ENCODE measurements at regions not wholly inside any gene's neighbourhood (a gene's known extent, or its start where the extent isn't known, plus 50 kb on each side); places are given as distances from the start of the nearest gene placed in this dataset.

DNA sequence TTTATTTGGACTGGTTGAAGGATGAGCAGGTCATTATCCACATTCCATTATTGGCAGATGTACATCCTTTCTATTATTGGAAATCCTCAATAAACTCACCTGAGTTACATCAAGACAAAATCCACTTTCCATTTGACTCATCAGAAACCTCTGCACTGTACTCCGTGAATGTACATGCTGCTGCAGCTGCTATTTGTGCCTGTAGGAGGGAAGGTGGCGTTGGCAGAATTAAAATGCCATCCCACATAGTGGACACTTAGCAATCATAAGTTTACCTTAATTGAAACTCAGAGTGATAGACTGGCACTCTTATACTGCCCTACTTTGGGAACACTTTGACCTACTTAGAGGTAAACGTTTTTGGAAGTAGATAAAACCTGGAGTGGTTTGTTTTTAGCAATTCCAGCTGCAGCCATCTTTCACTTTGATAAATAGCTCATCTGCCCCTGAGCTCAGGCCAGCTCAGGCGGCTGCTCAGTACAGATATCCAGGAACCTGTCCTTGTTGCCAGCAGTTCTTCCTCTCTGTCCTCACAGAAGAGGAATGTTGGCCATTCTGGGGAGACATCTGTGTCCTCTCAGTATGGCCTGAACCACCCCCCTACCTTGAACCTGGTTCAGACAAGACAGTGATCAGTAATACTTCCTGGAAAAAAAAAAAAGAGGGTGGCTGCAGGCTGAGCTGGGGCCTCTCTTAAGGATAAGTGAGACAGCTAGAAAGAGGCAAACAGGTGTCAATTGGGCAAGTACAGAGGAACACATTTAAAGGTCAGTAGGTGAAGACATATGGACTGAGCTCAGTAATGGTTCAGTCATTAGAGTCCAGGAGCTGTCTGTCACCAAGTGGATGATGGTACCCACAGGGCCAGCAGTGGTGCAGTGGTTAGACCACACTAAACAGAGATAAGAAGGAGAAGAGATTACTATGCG, 153.4 kb upstream of the UMPS start:
- no peak overlapping the region for H2AFZ ChIP-seq (ENCODE audit: low read length)
- H3K79me1 ChIP-seq (ENCODE audit: low read depth, low read length): no peaks in the 10 kb centered on the region
- H3K14ac ChIP-seq (ENCODE audit: insufficient read length): no peak overlapping the region
- POLR2A ChIA-PET (ENCODE audit: partially characterized antibody): interaction anchor here (1.5 kb wide), 1 partner anchor 110 kb away, joined by 3 read pairs; no protein-coding TSS in a partner anchor
- no peak overlapping the region for H3K23ac ChIP-seq (ENCODE audit: insufficient read length)
- H2AK5ac ChIP-seq (ENCODE audit: low read depth, low read length): no peak overlapping the region
- no peak overlapping the region for H2BK20ac ChIP-seq (ENCODE audit: low read length)
- H3K36me3 ChIP-seq (ENCODE audit: control insufficient read depth in 2 of 4, insufficient read depth in 4 of 4, low read length in 3 of 4): no peaks in the 10 kb centered on the region
- H3K4me2 ChIP-seq (ENCODE audit: insufficient read depth in 1 of 2, low read depth in 2 of 2, low read length in 2 of 2): no peak overlapping the region
- no peaks in the 10 kb centered on the region for H3K23me2 ChIP-seq (ENCODE audit: low read depth, low read length)
- no peak overlapping the region for H3K27ac ChIP-seq (ENCODE audit: low read depth, low read length)
- no peak overlapping the region for H3K18ac ChIP-seq (ENCODE audit: extremely low read depth, low read length)
- H3K4ac ChIP-seq (replicated peaks; ENCODE audit: insufficient read length, low read depth, low read length): no peak overlapping the region
- H3K4me1 ChIP-seq (replicated peaks in 1 of 4; ENCODE audit: control insufficient read depth in 3 of 4, insufficient read depth in 4 of 4, low read length in 3 of 4): no peaks in the 10 kb centered on the region
- H3K4me3 ChIP-seq (ENCODE audit: extremely low read depth in 1 of 4, insufficient read depth in 2 of 4, low read depth in 3 of 4, low read length in 4 of 4): no peak overlapping the region
- H4K20me1 ChIP-seq (replicated peaks in 1 of 2; ENCODE audit: control insufficient read depth in 1 of 2, insufficient read depth in 2 of 2, low read length in 2 of 2): no peaks in the 10 kb centered on the region
- H3K79me2 ChIP-seq (ENCODE audit: control insufficient read depth in 1 of 2, insufficient read depth in 2 of 2, low read length in 2 of 2): no peaks in the 10 kb centered on the region
- no peak for FAIRE-seq
- H3K56ac ChIP-seq (replicated peaks; ENCODE audit: insufficient read length, low read depth, low read length): no peak overlapping the region
- no peak for DNase-seq (ENCODE audit: low read depth in 1 of 2, low spot score in 2 of 2)
- CTCF ChIA-PET (ENCODE audit: partially characterized antibody): interaction anchor here (0.8 to 2.5 kb wide), 7 partner anchors 11 to 112 kb away, joined by 3 to 11 read pairs (median 5); no protein-coding TSS in a partner anchor
- H2BK15ac ChIP-seq (ENCODE audit: low read length): no peak overlapping the region
- 0 out of 7 replicates have a peak, but pooled peaks cover 0 to 2% (median 0%) of the 10 kb centered on the region in 4 experiments for H3K27me3 ChIP-seq (replicated peaks in 1 of 4; ENCODE audit: control insufficient read depth in 3 of 4, extremely low read depth in 1 of 4, insufficient read depth in 3 of 4, low read length in 3 of 4)
- no peak overlapping the region for H4K8ac ChIP-seq (ENCODE audit: extremely low read depth, insufficient read depth, low read length)
- no peaks in the 10 kb centered on the region for H3K9me3 ChIP-seq (ENCODE audit: insufficient read depth in 2 of 2, low read depth in 1 of 2, low read length in 1 of 2)
- no peak overlapping the region for H4K5ac ChIP-seq (ENCODE audit: insufficient read length, low read depth, low read length)
- no peak overlapping the region for H2BK120ac ChIP-seq (replicated peaks; ENCODE audit: low read depth, low read length)
- 83% methylated on average over 5 of the region's 5 CpGs; no CpG with 5 or more reads in 1 of the 2 experiments for WGBS, 2 experiments (ENCODE audit: extremely low coverage in 1 of 2, insufficient coverage in 1 of 2, insufficient read length in 1 of 2, insufficient replicate concordance in 2 of 2, low coverage in 1 of 2, low lambda C conversion rate in 2 of 2, missing lambda C conversion rate in 1 of 2)
- H4K91ac ChIP-seq (replicated peaks; ENCODE audit: insufficient read length, low read length): no peak overlapping the region
- no peak overlapping the region for H2BK12ac ChIP-seq (ENCODE audit: low read depth, low read length)
- no peak overlapping the region for H3K9ac ChIP-seq (replicated peaks in 1 of 4; ENCODE audit: extremely low read depth in 1 of 4, low read depth in 3 of 4, low read length in 3 of 4)
- H2BK5ac ChIP-seq (ENCODE audit: low read depth, low read length): no peak overlapping the region
- TF ChIP-seq, protein P1, sequence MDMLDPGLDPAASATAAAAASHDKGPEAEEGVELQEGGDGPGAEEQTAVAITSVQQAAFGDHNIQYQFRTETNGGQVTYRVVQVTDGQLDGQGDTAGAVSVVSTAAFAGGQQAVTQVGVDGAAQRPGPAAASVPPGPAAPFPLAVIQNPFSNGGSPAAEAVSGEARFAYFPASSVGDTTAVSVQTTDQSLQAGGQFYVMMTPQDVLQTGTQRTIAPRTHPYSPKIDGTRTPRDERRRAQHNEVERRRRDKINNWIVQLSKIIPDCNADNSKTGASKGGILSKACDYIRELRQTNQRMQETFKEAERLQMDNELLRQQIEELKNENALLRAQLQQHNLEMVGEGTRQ (IDR thresholded peaks at IDR 0.05; ENCODE audit: low read length): no peak
- TF ChIP-seq CREB1 (IDR thresholded peaks at IDR 0.05): no peak
- no peak for TF ChIP-seq CHD2 (IDR thresholded peaks at IDR 0.05; ENCODE audit: low read length)
- TF ChIP-seq RAD21 (IDR thresholded peaks at IDR 0.05 in 1 of 2, conservative IDR thresholded peaks at IDR 0.05 in 1 of 2; ENCODE audit: low read depth in 2 of 2, low read length in 2 of 2): no peak
- TF ChIP-seq JUN (IDR thresholded peaks at IDR 0.05; ENCODE audit: low read depth, low read length): no peak
- TF ChIP-seq TEAD4 (IDR thresholded peaks at IDR 0.05; ENCODE audit: low read depth, low read length): no peak
- no peak for TF ChIP-seq PHF8 (conservative IDR thresholded peaks at IDR 0.05; ENCODE audit: low read depth, low read length)
- TF ChIP-seq RNF2 (IDR thresholded peaks at IDR 0.05; ENCODE audit: borderline replicate concordance, low read depth, low read length, missing control alignments, poor library complexity, severe bottlenecking): no peak
- no peak for TF ChIP-seq SRF (IDR thresholded peaks at IDR 0.05; ENCODE audit: low read depth, low read length)
- TF ChIP-seq SP4 (IDR thresholded peaks at IDR 0.05; ENCODE audit: low read length): no peak
- no peak for TF ChIP-seq TAF7 (optimal IDR thresholded peaks at IDR 0.05; ENCODE audit: borderline replicate concordance, low read depth, low read length)
